GM12801 (cell line): ENCODE measurements at regions not wholly inside any gene's neighbourhood (a gene's known extent, or its start where the extent isn't known, plus 50 kb on each side); places are given as distances from the start of the nearest gene placed in this dataset.

Source experiments
- TF ChIP-seq, protein P1 (sequence below): IDR thresholded peaks from one replicate; pipeline ENCODE4 v1.5.1; 2011; ENCODE audit warnings: control low read depth; ENCODE audit not compliant: insufficient read length; ENCODE audit errors: extremely low read depth

DNA sequence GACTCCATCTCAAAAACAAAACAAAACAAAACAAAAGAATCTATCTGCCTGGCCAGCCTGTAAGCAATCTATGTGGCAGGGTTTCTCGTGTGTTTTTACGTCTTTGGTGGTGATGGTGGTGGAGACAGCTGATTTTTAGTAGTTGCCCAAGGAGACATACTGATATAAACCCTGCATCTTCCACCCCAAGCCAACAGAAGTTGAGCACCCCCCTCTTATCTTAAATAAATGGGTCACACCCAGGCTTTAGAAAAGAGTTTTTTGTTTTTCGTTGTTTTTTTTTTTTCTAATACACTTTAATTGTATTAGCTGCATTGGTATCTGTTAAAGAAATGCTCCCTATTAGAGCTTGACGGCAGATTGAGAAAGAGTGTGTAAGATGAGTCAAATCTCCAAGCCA lies 134.7 kb downstream of the GLUL start:
- TF ChIP-seq, protein P1, sequence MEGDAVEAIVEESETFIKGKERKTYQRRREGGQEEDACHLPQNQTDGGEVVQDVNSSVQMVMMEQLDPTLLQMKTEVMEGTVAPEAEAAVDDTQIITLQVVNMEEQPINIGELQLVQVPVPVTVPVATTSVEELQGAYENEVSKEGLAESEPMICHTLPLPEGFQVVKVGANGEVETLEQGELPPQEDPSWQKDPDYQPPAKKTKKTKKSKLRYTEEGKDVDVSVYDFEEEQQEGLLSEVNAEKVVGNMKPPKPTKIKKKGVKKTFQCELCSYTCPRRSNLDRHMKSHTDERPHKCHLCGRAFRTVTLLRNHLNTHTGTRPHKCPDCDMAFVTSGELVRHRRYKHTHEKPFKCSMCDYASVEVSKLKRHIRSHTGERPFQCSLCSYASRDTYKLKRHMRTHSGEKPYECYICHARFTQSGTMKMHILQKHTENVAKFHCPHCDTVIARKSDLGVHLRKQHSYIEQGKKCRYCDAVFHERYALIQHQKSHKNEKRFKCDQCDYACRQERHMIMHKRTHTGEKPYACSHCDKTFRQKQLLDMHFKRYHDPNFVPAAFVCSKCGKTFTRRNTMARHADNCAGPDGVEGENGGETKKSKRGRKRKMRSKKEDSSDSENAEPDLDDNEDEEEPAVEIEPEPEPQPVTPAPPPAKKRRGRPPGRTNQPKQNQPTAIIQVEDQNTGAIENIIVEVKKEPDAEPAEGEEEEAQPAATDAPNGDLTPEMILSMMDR, result no peak

DNA sequence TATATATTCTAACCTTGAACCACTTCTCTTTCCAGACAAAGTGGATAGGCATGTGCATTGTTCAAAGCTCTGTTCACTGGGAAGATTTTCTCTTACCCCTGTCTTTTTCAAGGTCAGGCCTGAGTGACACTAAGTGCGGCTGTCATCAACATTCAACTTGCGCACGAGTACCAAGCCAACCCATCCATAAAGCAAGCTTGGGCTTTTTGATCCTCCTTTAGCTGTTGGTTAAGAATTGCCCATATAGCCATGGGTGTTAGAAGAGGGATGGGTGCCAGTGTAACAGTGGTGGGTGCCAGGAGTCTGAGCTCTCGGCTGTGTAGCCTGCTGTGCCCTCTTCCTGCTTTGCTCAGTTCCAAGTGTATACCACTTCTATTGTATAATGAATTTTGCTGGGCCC lies 136.1 kb downstream of the GLUL start:
- TF ChIP-seq, protein P1, result no peak

DNA sequence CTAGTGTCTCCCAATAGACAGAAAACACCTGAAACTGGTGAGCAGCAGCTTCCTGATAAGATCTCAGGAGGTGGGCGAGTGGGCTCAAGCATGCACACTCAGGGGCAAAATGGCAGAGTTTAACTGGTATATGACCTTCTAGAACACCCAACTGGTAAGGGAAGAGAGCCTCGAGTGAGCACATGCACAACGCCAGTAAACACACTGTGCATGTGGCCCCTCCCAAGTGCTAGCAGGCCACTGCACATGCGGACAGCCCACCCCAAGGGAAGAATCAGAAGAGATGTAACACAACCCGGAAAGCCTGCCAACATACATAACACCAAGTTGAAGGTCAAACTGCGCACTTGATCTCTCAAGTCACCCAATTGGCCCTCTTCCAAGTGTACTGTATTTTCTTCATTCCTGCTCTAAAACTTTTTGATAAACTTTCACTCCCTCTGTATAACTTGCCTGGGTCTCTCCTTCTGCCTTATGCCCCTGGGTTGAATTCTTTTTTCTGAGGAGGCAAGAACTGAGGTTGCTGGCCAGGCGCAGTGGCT lies 138.2 kb downstream of the GLUL start:
- TF ChIP-seq, protein P1, result no peak

DNA sequence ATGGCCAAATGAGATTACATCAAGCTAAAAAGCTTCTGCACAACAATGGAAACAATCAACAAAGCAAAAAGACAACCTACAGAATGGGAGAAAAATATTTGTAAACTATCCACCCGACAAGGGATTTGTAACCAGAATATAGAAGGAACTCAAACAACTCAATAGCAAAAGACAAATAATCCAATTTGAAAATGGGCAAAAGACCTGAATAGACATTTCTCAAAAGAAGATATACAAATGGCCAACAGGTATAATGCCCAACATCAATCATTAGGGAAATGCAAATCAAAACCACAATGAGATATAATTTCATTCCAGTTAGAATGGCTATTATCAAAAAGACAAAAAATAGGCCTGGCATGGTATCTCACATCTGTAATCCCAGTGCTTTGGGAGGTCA lies 140.0 kb downstream of the GLUL start:
- TF ChIP-seq, protein P1, result no peak

DNA sequence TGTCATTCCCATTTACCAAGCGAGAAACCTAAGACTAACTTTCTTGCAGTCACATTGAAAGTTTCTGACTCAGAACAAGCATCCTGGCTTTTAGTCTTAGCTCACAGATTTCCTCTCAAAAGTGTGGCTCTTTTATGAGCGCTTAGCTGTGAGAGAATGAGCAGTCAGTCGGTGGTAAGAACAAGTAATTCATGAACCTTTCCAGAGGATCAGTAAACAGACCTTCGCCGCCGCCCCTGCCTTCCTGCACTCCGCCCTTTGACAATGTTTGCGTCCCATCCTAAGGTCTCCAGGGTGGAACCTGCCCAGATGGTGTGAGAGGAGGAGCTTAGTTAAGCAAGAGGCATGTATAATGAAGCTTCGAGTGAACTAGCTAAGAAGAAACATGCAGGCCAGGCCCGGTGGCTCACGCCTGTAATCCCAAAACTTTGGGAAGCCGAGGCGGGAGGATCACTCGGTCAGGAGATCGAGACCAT lies 142.4 kb downstream of the GLUL start:
- TF ChIP-seq, protein P1, result no peak

DNA sequence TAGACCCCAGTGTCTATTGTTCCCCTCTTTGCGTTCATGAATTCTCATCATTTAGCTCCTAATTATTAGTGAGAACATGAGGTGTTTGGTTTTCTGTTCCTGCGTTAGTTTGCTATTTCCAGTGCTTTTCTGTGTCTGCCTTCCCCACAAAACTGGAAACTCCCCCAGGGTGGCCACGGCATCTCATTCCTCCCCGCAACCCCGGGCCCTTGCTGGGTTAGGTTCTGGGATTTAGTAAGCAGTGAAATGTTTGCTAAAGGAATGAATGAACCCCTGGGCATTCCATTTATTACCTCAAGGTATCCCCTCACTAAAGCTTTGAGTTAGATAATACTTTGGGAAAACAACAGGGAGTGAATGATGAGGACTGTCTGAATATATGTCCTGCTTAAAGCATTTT lies 142.9 kb downstream of the GLUL start:
- TF ChIP-seq, protein P1, result no peak

DNA sequence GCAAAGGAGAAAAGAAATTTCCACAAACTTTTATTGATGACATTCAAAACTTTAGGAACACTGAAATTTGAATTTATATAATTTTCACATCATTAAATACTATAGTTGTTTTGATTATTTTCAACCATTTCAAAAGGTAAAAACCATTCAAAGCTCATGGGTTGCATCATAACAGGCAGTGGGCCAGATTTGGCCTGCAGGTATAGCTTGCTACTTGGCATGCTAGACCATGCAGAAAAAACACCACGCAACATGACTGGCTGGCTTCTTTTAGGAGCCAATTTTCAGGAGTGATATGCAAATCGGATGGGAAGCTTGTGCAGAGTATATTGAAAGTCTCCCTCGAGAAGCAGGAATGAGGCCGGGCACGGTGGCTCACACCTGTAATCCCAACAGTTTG lies 144.8 kb downstream of the GLUL start:
- TF ChIP-seq, protein P1, result no peak
